ENCODE measurements at regions not wholly inside any gene's neighbourhood (a gene's known extent, or its start where the extent isn't known, plus 50 kb on each side); places are given as distances from the start of the nearest gene placed in this dataset.

- peaks cover 6 to 7% of the 10 kb centered on the region in 2 donors for H3K9me3 Mint-ChIP-seq
- intact Hi-C loops (cut with micrococcal nuclease) = no loop called here
- no peak overlapping the region for H3K27ac Mint-ChIP-seq
Observed at GRCh38 chr22:48606684-48607307, 1220.9 kb downstream of the BRD1 start.

GRCh38 chr22:48605856-48606481, 1221.7 kb downstream of the BRD1 start:
- no peaks in the 10 kb centered on the region for H3K27me3 ChIP-seq (ENCODE audit: control insufficient read depth, insufficient read depth, low read length)
- Mint-ChIP-seq H3K9me3 (peaks cover 6 to 7% of the 10 kb centered on the region in 2 donors), H3K4me1 (no peaks in the 10 kb centered on the region), H3K27me3 (ENCODE audit: low read depth in 2 of 2) (no peaks in the 10 kb centered on the region), H3K4me3 (no peak overlapping the region), H3K36me3 (no peaks in the 10 kb centered on the region), H3K27ac (no peak overlapping the region)
- intact Hi-C loops (cut with micrococcal nuclease) = no loop called here
- no peak for TF ChIP-seq CTCF (IDR thresholded peaks at IDR 0.05)
- no peaks in the 10 kb centered on the region for H3K36me3 ChIP-seq (ENCODE audit: control insufficient read depth, insufficient read depth, low read length)
- H3K4me1 ChIP-seq (ENCODE audit: control insufficient read depth, insufficient read depth, low read length) = no peaks in the 10 kb centered on the region
- no peak overlapping the region for H3K4me3 ChIP-seq (ENCODE audit: low read length)
- H3K9me3 ChIP-seq (ENCODE audit: control insufficient read depth, insufficient read depth, low read length) = no peaks in the 10 kb centered on the region
- ATAC-seq (no peak), DNase-seq (no peak)
- WGBS (ENCODE audit: insufficient coverage) = 89% methylated on average over 13 of the region's 13 CpGs
- no peak overlapping the region for H3K27ac ChIP-seq (ENCODE audit: low read length)

More at GRCh38 chr22:48606684-48607307, 1220.9 kb downstream of the BRD1 start:
- no peak for TF ChIP-seq CTCF (IDR thresholded peaks at IDR 0.05)
- H3K4me3 ChIP-seq (ENCODE audit: low read length) = no peak overlapping the region
- H3K4me3 Mint-ChIP-seq = no peak overlapping the region
- WGBS (ENCODE audit: insufficient coverage) = 92% methylated on average over 16 of the region's 16 CpGs
- H3K27me3 ChIP-seq (ENCODE audit: control insufficient read depth, insufficient read depth, low read length) = no peaks in the 10 kb centered on the region
- no peaks in the 10 kb centered on the region for H3K36me3 Mint-ChIP-seq
- DNase-seq (no peak), ATAC-seq (no peak)
- H3K9me3 ChIP-seq (ENCODE audit: control insufficient read depth, insufficient read depth, low read length) = no peaks in the 10 kb centered on the region
- no peak overlapping the region for H3K27ac ChIP-seq (ENCODE audit: low read length)
- no peaks in the 10 kb centered on the region for H3K4me1 ChIP-seq (ENCODE audit: control insufficient read depth, insufficient read depth, low read length)
- no peaks in the 10 kb centered on the region for H3K27me3 Mint-ChIP-seq (ENCODE audit: low read depth in 2 of 2)
- no peaks in the 10 kb centered on the region for H3K4me1 Mint-ChIP-seq
- no peaks in the 10 kb centered on the region for H3K36me3 ChIP-seq (ENCODE audit: control insufficient read depth, insufficient read depth, low read length)

GRCh38 chr22:48605125-48605524, 1222.5 kb downstream of the BRD1 start:
- no peaks in the 10 kb centered on the region for H3K4me1 ChIP-seq (ENCODE audit: control insufficient read depth, insufficient read depth, low read length)
- no peak overlapping the region for H3K4me3 Mint-ChIP-seq
- TF ChIP-seq CTCF (IDR thresholded peaks at IDR 0.05) = no peak
- no peaks in the 10 kb centered on the region for H3K9me3 ChIP-seq (ENCODE audit: control insufficient read depth, insufficient read depth, low read length)
- no peaks in the 10 kb centered on the region for H3K27me3 Mint-ChIP-seq (ENCODE audit: low read depth in 2 of 2)
- H3K9me3 Mint-ChIP-seq = peaks cover 6 to 7% of the 10 kb centered on the region in 2 donors
- H3K4me3 ChIP-seq (ENCODE audit: low read length) = no peak overlapping the region
- DNase-seq (no peak), ATAC-seq (no peak)
- H3K27me3 ChIP-seq (ENCODE audit: control insufficient read depth, insufficient read depth, low read length) = no peaks in the 10 kb centered on the region
- 79% methylated on average over 1 of the region's 2 CpGs for WGBS (ENCODE audit: insufficient coverage)
- no peak overlapping the region for H3K27ac ChIP-seq (ENCODE audit: low read length)
- H3K36me3 ChIP-seq (ENCODE audit: control insufficient read depth, insufficient read depth, low read length) = no peaks in the 10 kb centered on the region
- no peak overlapping the region for H3K27ac Mint-ChIP-seq
- intact Hi-C loops (cut with micrococcal nuclease) = no loop called here
- H3K4me1 Mint-ChIP-seq = no peaks in the 10 kb centered on the region
- H3K36me3 Mint-ChIP-seq = no peaks in the 10 kb centered on the region
